ENCODE measurements at regions not wholly inside any gene's neighbourhood (a gene's known extent, or its start where the extent isn't known, plus 50 kb on each side); places are given as distances from the start of the nearest gene placed in this dataset.

DNA sequence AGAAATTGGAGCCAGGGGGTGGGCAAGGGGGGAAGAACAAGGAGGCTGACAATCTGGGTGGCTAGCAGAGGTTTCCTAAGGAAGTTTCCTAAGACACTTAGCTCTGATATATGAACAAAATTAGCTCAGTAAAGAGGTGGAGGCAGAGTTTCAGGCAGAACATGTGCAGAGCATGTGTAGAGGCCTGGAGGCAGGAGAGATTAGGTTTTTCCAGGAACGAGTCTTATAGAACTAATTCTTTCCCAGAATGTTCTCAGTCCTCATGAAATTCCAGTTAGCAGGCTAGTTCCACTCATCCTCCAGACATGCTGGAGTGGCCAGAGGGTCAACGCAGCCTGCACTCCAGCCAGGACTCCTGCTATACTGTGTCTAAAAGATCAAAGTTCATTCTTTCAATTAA, 184.7 kb downstream of the LACC1 start:
- Histone ChIP-seq H3K27ac (ENCODE audit: low read depth) (no peak overlapping the region), H3F3A (replicated peaks; ENCODE audit: low read depth) (no peaks in the 10 kb centered on the region), H2AFZ (no peak overlapping the region), H3K79me2 (replicated peaks; ENCODE audit: insufficient read depth) (no peaks in the 10 kb centered on the region), H3K9me2 (ENCODE audit: insufficient read depth) (peaks cover 23% of the 10 kb centered on the region), H3K27me3 (ENCODE audit: insufficient read depth) (peaks cover 16% of the 10 kb centered on the region), H3K4me2 (no peak overlapping the region), H3K4me1 (ENCODE audit: insufficient read depth) (peaks cover 22% of the 10 kb centered on the region; the same call in 1 of the 2 replicates), H4K20me1 (replicated peaks; ENCODE audit: insufficient read depth) (no peaks in the 10 kb centered on the region), H3K4me3 (no peak overlapping the region), H3K36me3 (ENCODE audit: insufficient read depth) (no peaks in the 10 kb centered on the region)
- ATAC-seq (no peak), DNase-seq (ENCODE audit: low spot score) (no peak)
- H3K27ac Mint-ChIP-seq = no peak overlapping the region
- no peak overlapping the region for H3K4me3 Mint-ChIP-seq
- H3K27me3 Mint-ChIP-seq (ENCODE audit: insufficient read depth, low read depth, poor library complexity) = peaks cover 3% of the 10 kb centered on the region
- no peaks in the 10 kb centered on the region; the same call in 2 of the 3 replicates for H3K9me3 Mint-ChIP-seq
- no peak for TF ChIP-seq ZNF114 (CRISPR knock-in tag; IDR thresholded peaks at IDR 0.05)
- no peak for TF ChIP-seq ZNF331 (CRISPR knock-in tag; IDR thresholded peaks at IDR 0.05; ENCODE audit: low read depth)
- TF ChIP-seq STAT1 (IDR thresholded peaks at IDR 0.05; ENCODE audit: unreplicated experiment) = no peak
- TF ChIP-seq, protein P1, sequence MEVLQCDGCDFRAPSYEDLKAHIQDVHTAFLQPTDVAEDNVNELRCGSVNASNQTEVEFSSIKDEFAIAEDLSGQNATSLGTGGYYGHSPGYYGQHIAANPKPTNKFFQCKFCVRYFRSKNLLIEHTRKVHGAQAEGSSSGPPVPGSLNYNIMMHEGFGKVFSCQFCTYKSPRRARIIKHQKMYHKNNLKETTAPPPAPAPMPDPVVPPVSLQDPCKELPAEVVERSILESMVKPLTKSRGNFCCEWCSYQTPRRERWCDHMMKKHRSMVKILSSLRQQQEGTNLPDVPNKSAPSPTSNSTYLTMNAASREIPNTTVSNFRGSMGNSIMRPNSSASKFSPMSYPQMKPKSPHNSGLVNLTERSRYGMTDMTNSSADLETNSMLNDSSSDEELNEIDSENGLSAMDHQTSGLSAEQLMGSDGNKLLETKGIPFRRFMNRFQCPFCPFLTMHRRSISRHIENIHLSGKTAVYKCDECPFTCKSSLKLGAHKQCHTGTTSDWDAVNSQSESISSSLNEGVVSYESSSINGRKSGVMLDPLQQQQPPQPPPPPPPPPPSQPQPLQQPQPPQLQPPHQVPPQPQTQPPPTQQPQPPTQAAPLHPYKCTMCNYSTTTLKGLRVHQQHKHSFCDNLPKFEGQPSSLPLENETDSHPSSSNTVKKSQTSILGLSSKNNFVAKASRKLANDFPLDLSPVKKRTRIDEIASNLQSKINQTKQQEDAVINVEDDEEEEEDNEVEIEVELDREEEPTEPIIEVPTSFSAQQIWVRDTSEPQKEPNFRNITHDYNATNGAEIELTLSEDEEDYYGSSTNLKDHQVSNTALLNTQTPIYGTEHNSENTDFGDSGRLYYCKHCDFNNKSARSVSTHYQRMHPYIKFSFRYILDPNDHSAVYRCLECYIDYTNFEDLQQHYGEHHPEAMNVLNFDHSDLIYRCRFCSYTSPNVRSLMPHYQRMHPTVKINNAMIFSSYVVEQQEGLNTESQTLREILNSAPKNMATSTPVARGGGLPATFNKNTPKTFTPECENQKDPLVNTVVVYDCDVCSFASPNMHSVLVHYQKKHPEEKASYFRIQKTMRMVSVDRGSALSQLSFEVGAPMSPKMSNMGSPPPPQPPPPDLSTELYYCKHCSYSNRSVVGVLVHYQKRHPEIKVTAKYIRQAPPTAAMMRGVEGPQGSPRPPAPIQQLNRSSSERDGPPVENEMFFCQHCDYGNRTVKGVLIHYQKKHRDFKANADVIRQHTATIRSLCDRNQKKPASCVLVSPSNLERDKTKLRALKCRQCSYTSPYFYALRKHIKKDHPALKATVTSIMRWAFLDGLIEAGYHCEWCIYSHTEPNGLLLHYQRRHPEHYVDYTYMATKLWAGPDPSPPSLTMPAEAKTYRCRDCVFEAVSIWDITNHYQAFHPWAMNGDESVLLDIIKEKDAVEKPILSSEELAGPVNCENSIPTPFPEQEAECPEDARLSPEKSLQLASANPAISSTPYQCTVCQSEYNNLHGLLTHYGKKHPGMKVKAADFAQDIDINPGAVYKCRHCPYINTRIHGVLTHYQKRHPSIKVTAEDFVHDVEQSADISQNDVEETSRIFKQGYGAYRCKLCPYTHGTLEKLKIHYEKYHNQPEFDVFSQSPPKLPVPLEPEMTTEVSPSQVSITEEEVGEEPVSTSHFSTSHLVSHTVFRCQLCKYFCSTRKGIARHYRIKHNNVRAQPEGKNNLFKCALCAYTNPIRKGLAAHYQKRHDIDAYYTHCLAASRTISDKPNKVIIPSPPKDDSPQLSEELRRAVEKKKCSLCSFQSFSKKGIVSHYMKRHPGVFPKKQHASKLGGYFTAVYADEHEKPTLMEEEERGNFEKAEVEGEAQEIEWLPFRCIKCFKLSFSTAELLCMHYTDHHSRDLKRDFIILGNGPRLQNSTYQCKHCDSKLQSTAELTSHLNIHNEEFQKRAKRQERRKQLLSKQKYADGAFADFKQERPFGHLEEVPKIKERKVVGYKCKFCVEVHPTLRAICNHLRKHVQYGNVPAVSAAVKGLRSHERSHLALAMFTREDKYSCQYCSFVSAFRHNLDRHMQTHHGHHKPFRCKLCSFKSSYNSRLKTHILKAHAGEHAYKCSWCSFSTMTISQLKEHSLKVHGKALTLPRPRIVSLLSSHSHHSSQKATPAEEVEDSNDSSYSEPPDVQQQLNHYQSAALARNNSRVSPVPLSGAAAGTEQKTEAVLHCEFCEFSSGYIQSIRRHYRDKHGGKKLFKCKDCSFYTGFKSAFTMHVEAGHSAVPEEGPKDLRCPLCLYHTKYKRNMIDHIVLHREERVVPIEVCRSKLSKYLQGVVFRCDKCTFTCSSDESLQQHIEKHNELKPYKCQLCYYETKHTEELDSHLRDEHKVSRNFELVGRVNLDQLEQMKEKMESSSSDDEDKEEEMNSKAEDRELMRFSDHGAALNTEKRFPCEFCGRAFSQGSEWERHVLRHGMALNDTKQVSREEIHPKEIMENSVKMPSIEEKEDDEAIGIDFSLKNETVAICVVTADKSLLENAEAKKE (CRISPR knock-in tag; IDR thresholded peaks at IDR 0.05) = no peak
- TF ChIP-seq EZH2 (IDR thresholded peaks at IDR 0.05; ENCODE audit: low read depth, unreplicated experiment) = no peak
- no peak for TF ChIP-seq JUNB (IDR thresholded peaks at IDR 0.05; ENCODE audit: unreplicated experiment)
- no peak for TF ChIP-seq NANOG (IDR thresholded peaks at IDR 0.05; ENCODE audit: borderline replicate concordance)
- TF ChIP-seq CREB1 (CRISPR knock-in tag; IDR thresholded peaks at IDR 0.05; ENCODE audit: low read depth) = no peak
- TF ChIP-seq POLR2AphosphoS5 (IDR thresholded peaks at IDR 0.05; ENCODE audit: low read depth) = no peak
- no peak for TF ChIP-seq ETS1 (IDR thresholded peaks at IDR 0.05)
- no peak for TF ChIP-seq EZH2phosphoT487 (IDR thresholded peaks at IDR 0.05; ENCODE audit: unreplicated experiment)
- TF ChIP-seq, protein P2, sequence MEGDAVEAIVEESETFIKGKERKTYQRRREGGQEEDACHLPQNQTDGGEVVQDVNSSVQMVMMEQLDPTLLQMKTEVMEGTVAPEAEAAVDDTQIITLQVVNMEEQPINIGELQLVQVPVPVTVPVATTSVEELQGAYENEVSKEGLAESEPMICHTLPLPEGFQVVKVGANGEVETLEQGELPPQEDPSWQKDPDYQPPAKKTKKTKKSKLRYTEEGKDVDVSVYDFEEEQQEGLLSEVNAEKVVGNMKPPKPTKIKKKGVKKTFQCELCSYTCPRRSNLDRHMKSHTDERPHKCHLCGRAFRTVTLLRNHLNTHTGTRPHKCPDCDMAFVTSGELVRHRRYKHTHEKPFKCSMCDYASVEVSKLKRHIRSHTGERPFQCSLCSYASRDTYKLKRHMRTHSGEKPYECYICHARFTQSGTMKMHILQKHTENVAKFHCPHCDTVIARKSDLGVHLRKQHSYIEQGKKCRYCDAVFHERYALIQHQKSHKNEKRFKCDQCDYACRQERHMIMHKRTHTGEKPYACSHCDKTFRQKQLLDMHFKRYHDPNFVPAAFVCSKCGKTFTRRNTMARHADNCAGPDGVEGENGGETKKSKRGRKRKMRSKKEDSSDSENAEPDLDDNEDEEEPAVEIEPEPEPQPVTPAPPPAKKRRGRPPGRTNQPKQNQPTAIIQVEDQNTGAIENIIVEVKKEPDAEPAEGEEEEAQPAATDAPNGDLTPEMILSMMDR (conservative IDR thresholded peaks at IDR 0.05; ENCODE audit: low read depth in 2 of 2) = no peak
- no peak for TF ChIP-seq REST (IDR thresholded peaks at IDR 0.05; ENCODE audit: unreplicated experiment)
- no peaks in the 10 kb centered on the region for H3K36me3 Mint-ChIP-seq (ENCODE audit: low read depth)
- peaks cover 27% of the 10 kb centered on the region for H3K4me1 Mint-ChIP-seq
